ENCODE measurements at regions not wholly inside any gene's neighbourhood (a gene's known extent, or its start where the extent isn't known, plus 50 kb on each side); places are given as distances from the start of the nearest gene placed in this dataset.

DNA sequence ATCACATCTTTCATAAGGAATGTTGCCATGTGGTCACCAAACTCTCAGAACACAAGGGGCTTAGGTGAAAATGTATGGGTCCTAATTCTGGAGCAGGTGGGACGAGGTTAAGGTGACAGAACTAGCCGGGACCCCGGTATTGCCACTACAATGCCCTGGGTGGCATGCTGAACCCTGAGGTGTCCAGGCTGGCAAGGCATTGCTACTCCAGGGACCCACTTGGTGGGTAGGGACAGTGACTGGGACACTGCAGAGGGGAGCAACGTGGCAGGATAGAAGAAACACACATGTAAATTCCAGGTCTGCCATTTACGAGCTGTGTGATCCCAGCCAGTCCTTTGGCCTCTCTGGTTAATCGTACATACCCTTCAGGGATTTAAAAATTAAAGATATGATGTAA, 206.9 kb upstream of the MVB12B start:
- no peaks in the 10 kb centered on the region for H3K36me3 ChIP-seq (ENCODE audit: insufficient read depth, low read length)
- TF ChIP-seq TAF1 (IDR thresholded peaks at IDR 0.05; ENCODE audit: low read depth): no peak
- TF ChIP-seq MXI1 (conservative IDR thresholded peaks at IDR 0.05; ENCODE audit: poor library complexity, severe bottlenecking): no peak
- no peak for TF ChIP-seq EZH2 (IDR thresholded peaks at IDR 0.05; ENCODE audit: borderline replicate concordance, insufficient read depth, low read length, poor library complexity, severe bottlenecking)
- TF ChIP-seq, protein P1, sequence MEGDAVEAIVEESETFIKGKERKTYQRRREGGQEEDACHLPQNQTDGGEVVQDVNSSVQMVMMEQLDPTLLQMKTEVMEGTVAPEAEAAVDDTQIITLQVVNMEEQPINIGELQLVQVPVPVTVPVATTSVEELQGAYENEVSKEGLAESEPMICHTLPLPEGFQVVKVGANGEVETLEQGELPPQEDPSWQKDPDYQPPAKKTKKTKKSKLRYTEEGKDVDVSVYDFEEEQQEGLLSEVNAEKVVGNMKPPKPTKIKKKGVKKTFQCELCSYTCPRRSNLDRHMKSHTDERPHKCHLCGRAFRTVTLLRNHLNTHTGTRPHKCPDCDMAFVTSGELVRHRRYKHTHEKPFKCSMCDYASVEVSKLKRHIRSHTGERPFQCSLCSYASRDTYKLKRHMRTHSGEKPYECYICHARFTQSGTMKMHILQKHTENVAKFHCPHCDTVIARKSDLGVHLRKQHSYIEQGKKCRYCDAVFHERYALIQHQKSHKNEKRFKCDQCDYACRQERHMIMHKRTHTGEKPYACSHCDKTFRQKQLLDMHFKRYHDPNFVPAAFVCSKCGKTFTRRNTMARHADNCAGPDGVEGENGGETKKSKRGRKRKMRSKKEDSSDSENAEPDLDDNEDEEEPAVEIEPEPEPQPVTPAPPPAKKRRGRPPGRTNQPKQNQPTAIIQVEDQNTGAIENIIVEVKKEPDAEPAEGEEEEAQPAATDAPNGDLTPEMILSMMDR (IDR thresholded peaks at IDR 0.05; ENCODE audit: poor library complexity, severe bottlenecking): no peak
- H3K79me2 ChIP-seq (replicated peaks; ENCODE audit: insufficient read depth, low read length): no peaks in the 10 kb centered on the region
- H3F3A ChIP-seq (ENCODE audit: insufficient read depth, low read length, poor library complexity, severe bottlenecking): no peaks in the 10 kb centered on the region
- H3K4me2 ChIP-seq (ENCODE audit: low read length): no peak overlapping the region
- no peaks in the 10 kb centered on the region for H4K20me1 ChIP-seq (ENCODE audit: insufficient read depth)
- H3K9ac ChIP-seq (ENCODE audit: low read length): no peak overlapping the region
- no peaks in the 10 kb centered on the region for H3K27me3 ChIP-seq (ENCODE audit: insufficient read depth, low read depth, low read length)
- H3K9me3 ChIP-seq (ENCODE audit: low read length): no peaks in the 10 kb centered on the region
- no peak overlapping the region for H3K27ac ChIP-seq (ENCODE audit: low read length)
- no peaks in the 10 kb centered on the region for H3K9me2 ChIP-seq (ENCODE audit: insufficient read depth, low read length)
- H3K4me3 ChIP-seq (ENCODE audit: low read length): no peak overlapping the region
- H2AFZ ChIP-seq (ENCODE audit: low read depth, low read length): no peak overlapping the region

DNA sequence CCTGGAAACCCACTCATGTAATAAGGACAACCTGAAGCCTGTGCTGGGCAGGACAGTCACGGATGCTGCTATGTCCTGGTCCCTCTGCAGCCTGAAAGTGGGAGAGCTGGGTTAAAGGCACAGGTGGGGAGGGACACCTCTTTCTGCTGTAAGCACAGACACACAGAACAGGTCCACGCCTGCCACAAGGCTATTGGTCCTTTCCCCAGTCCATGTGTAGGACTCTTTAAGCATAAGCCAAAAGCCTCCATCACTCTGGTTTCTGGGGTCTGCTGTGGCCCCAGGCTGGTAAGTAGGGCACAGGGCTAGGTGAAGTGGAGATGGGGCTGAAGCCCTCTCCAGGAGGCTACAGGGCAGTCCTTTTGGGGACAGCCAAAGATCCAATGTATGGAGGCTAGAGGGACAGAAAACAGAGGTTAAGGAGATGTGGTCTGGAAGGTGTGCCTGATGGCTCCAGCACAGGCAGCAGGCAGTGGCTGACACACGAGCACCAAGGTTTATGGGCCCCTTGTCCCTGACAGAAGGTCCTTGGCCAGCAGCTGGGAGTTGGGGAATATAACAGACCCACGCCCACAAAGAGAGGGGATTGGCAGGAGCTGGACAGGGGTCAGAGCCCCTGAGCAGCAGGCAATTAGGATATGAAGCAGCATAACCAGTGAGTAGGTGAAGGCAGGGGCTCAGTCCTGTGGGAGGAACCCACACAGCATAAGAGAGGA, 203.6 kb upstream of the MVB12B start:
- no peaks in the 10 kb centered on the region for H4K20me1 ChIP-seq (ENCODE audit: insufficient read depth)
- H3K9ac ChIP-seq (ENCODE audit: low read length): no peak overlapping the region
- no peaks in the 10 kb centered on the region for H3K9me3 ChIP-seq (ENCODE audit: low read length)
- H3K4me2 ChIP-seq (ENCODE audit: low read length): no peak overlapping the region
- no peak overlapping the region for H2AFZ ChIP-seq (ENCODE audit: low read depth, low read length)
- no peaks in the 10 kb centered on the region for H3K27me3 ChIP-seq (ENCODE audit: insufficient read depth, low read depth, low read length)
- H3K4me3 ChIP-seq (ENCODE audit: low read length): no peak overlapping the region
- no peaks in the 10 kb centered on the region for H3K79me2 ChIP-seq (replicated peaks; ENCODE audit: insufficient read depth, low read length)
- H3F3A ChIP-seq (ENCODE audit: insufficient read depth, low read length, poor library complexity, severe bottlenecking): no peaks in the 10 kb centered on the region
- no peak overlapping the region for H3K27ac ChIP-seq (ENCODE audit: low read length)
- H3K36me3 ChIP-seq (ENCODE audit: insufficient read depth, low read length): no peaks in the 10 kb centered on the region
- H3K9me2 ChIP-seq (ENCODE audit: insufficient read depth, low read length): no peaks in the 10 kb centered on the region
- no peak for TF ChIP-seq EZH2 (IDR thresholded peaks at IDR 0.05; ENCODE audit: borderline replicate concordance, insufficient read depth, low read length, poor library complexity, severe bottlenecking)

DNA sequence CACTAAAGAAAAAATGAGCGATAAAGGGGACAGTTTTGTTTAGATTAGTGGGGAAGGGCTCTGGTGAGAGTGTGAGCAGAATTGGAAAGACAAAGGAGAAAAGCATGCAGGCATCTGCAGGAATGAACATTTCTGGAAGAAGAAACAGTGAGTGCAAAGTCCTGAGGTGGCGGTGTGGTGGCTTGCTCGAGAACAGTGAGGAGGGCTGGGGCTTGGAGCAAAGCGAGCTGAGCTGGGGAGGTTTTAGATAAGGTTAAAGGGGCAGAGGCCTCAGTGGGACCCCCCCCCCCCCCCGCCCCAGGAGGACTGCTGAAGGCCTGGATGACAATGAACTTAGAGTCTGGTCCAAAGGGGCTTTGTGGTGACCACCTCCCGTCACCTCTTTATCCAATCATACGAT, 202.7 kb upstream of the MVB12B start:
- Histone ChIP-seq H3K9me2 (ENCODE audit: insufficient read depth, low read length) (no peaks in the 10 kb centered on the region), H3K27ac (ENCODE audit: low read length) (no peak overlapping the region), H3K9me3 (ENCODE audit: low read length) (no peaks in the 10 kb centered on the region), H3K36me3 (ENCODE audit: insufficient read depth, low read length) (no peaks in the 10 kb centered on the region), H3K79me2 (replicated peaks; ENCODE audit: insufficient read depth, low read length) (no peaks in the 10 kb centered on the region), H3K4me2 (ENCODE audit: low read length) (no peak overlapping the region), H3K27me3 (ENCODE audit: insufficient read depth, low read depth, low read length) (no peaks in the 10 kb centered on the region), H4K20me1 (ENCODE audit: insufficient read depth) (no peaks in the 10 kb centered on the region), H3K9ac (ENCODE audit: low read length) (no peak overlapping the region), H3F3A (ENCODE audit: insufficient read depth, low read length, poor library complexity, severe bottlenecking) (no peaks in the 10 kb centered on the region), H2AFZ (ENCODE audit: low read depth, low read length) (no peak overlapping the region), H3K4me3 (ENCODE audit: low read length) (no peak overlapping the region)
- TF ChIP-seq, protein P2, sequence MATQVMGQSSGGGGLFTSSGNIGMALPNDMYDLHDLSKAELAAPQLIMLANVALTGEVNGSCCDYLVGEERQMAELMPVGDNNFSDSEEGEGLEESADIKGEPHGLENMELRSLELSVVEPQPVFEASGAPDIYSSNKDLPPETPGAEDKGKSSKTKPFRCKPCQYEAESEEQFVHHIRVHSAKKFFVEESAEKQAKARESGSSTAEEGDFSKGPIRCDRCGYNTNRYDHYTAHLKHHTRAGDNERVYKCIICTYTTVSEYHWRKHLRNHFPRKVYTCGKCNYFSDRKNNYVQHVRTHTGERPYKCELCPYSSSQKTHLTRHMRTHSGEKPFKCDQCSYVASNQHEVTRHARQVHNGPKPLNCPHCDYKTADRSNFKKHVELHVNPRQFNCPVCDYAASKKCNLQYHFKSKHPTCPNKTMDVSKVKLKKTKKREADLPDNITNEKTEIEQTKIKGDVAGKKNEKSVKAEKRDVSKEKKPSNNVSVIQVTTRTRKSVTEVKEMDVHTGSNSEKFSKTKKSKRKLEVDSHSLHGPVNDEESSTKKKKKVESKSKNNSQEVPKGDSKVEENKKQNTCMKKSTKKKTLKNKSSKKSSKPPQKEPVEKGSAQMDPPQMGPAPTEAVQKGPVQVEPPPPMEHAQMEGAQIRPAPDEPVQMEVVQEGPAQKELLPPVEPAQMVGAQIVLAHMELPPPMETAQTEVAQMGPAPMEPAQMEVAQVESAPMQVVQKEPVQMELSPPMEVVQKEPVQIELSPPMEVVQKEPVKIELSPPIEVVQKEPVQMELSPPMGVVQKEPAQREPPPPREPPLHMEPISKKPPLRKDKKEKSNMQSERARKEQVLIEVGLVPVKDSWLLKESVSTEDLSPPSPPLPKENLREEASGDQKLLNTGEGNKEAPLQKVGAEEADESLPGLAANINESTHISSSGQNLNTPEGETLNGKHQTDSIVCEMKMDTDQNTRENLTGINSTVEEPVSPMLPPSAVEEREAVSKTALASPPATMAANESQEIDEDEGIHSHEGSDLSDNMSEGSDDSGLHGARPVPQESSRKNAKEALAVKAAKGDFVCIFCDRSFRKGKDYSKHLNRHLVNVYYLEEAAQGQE (IDR thresholded peaks at IDR 0.05; ENCODE audit: borderline replicate concordance): no peak
- TF ChIP-seq EP300 (conservative IDR thresholded peaks at IDR 0.05; ENCODE audit: poor library complexity, severe bottlenecking) (no peak), EZH2 (IDR thresholded peaks at IDR 0.05; ENCODE audit: borderline replicate concordance, insufficient read depth, low read length, poor library complexity, severe bottlenecking) (no peak), POLR2AphosphoS5 (IDR thresholded peaks at IDR 0.05) (no peak), TAF1 (IDR thresholded peaks at IDR 0.05; ENCODE audit: low read depth) (no peak)
- TF ChIP-seq, protein P1 (IDR thresholded peaks at IDR 0.05; ENCODE audit: poor library complexity, severe bottlenecking): no peak
